ENCODE measurements at regions not wholly inside any gene's neighbourhood (a gene's known extent, or its start where the extent isn't known, plus 50 kb on each side); places are given as distances from the start of the nearest gene placed in this dataset.

- no peak overlapping the region for H3K27ac Mint-ChIP-seq (ENCODE audit: unreplicated experiment)
- TF ChIP-seq CTCF (IDR thresholded peaks at IDR 0.05), result no peak
- H3K36me3 Mint-ChIP-seq (ENCODE audit: unreplicated experiment), result no peaks in the 10 kb centered on the region
- H3K4me1 Mint-ChIP-seq (ENCODE audit: unreplicated experiment), result no peaks in the 10 kb centered on the region
- DNase-seq (ENCODE audit: extremely low spot score, unreplicated experiment), result no peak
- H3K9me3 Mint-ChIP-seq (ENCODE audit: unreplicated experiment), result no peaks in the 10 kb centered on the region
- H3K27me3 Mint-ChIP-seq (ENCODE audit: unreplicated experiment), result peaks cover 21% of the 10 kb centered on the region
- no peak overlapping the region for H3K4me3 Mint-ChIP-seq (ENCODE audit: unreplicated experiment)
These were observed 322.2 kb upstream of the GRIA1 start for GRCh38 chr5:153168241-153168640.

DNA sequence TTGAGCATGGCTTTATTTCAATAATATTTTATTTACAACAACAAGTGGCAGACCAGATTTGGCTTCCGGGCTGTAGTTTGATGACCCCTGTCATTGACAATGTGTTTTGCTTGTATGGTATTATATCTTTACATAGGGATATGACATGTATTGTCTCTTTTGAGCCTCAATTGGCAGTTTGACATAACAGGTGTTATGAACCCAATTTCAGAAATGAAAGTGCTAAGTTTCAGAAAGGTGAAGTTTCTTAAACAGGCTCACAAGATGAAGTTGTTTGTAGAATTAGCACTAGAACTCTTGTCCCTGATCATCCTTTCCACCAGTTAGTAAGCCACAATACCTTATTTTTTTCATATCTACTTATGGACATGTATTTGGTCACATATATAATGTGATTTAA is 303.0 kb upstream of the GRIA1 start:
- peaks cover 30% of the 10 kb centered on the region for H3K27me3 Mint-ChIP-seq (ENCODE audit: unreplicated experiment)
- DNase-seq (ENCODE audit: extremely low spot score, unreplicated experiment), result no peak
- H3K4me1 Mint-ChIP-seq (ENCODE audit: unreplicated experiment), result no peaks in the 10 kb centered on the region
- no peak for TF ChIP-seq CTCF (IDR thresholded peaks at IDR 0.05)
- no peaks in the 10 kb centered on the region for H3K36me3 Mint-ChIP-seq (ENCODE audit: unreplicated experiment)
- H3K4me3 Mint-ChIP-seq (ENCODE audit: unreplicated experiment), result no peak overlapping the region
- H3K27ac Mint-ChIP-seq (ENCODE audit: unreplicated experiment), result no peak overlapping the region
- H3K9me3 Mint-ChIP-seq (ENCODE audit: unreplicated experiment), result no peaks in the 10 kb centered on the region

DNA sequence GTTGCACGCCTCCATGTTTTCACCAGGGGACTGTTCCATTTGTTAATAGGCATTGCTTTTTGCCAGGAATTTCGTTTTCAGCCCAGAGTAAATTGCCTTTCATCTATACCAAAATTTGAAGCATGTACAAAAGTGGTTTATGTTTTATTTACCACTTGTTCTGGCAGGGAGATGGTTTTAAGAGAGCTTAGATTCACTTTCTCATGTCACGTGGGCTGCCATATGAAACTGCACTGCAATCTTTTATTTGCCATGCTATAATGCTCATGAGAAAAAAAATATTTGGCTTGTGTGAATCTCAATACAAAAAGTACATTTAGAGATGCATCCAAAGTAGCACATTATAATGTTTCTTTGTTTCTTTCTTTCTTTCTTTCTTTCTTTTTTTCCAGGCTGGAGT is 284.1 kb upstream of the GRIA1 start:
- H3K36me3 Mint-ChIP-seq (ENCODE audit: unreplicated experiment), result no peaks in the 10 kb centered on the region
- no peaks in the 10 kb centered on the region for H3K9me3 Mint-ChIP-seq (ENCODE audit: unreplicated experiment)
- TF ChIP-seq CTCF (IDR thresholded peaks at IDR 0.05), result no peak
- H3K27ac Mint-ChIP-seq (ENCODE audit: unreplicated experiment), result no peak overlapping the region
- no peak for DNase-seq (ENCODE audit: extremely low spot score, unreplicated experiment)
- no peak overlapping the region for H3K4me3 Mint-ChIP-seq (ENCODE audit: unreplicated experiment)
- H3K4me1 Mint-ChIP-seq (ENCODE audit: unreplicated experiment), result no peaks in the 10 kb centered on the region
- H3K27me3 Mint-ChIP-seq (ENCODE audit: unreplicated experiment), result peaks cover 21% of the 10 kb centered on the region

DNA sequence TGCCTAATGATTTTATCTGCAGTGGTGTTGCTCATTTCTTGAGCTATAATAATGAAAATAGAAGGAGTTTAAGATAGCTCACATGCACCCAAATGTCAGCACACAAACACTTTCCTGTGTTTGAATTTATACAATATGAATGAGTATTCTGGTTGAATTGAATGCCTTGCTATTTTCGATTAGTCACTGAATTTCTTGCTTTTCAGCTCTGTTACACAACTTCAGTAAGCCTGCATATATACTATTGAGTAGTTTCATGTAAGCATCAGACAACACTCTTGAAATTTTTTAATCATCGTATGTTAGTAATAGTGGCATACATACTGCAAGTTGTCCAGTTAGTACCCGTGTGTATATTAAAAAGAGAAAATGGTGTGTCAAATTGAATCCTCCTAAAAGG is 281.5 kb upstream of the GRIA1 start:
- Mint-ChIP-seq H3K9me3 (ENCODE audit: unreplicated experiment) (no peaks in the 10 kb centered on the region), H3K4me1 (ENCODE audit: unreplicated experiment) (no peaks in the 10 kb centered on the region), H3K4me3 (ENCODE audit: unreplicated experiment) (no peak overlapping the region), H3K27ac (ENCODE audit: unreplicated experiment) (no peak overlapping the region), H3K36me3 (ENCODE audit: unreplicated experiment) (no peaks in the 10 kb centered on the region), H3K27me3 (ENCODE audit: unreplicated experiment) (peaks cover 30% of the 10 kb centered on the region)
- TF ChIP-seq CTCF (IDR thresholded peaks at IDR 0.05), result no peak
- no peak for DNase-seq (ENCODE audit: extremely low spot score, unreplicated experiment)

DNA sequence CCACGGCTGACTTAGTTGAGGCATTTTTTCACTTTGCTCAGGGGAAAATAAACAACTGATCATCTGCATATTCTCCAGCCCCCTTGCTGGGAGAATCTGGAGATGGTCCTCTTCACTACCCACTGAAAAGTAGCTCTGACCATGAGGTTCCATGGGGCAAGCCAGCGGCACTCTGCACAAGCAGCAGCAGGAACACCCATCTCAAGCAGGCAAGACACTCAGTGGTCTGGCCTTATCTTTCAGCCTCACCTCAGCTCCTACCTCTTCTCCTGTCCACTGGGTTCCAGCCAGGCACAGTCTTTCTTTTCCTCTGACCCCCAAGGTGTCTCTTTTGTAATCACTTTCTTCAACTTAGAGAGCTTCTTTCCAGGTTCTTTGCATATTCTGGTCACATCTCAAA is 280.8 kb upstream of the GRIA1 start:
- H3K4me1 Mint-ChIP-seq (ENCODE audit: unreplicated experiment), result no peaks in the 10 kb centered on the region
- no peak for TF ChIP-seq CTCF (IDR thresholded peaks at IDR 0.05)
- H3K27ac Mint-ChIP-seq (ENCODE audit: unreplicated experiment), result no peak overlapping the region
- H3K27me3 Mint-ChIP-seq (ENCODE audit: unreplicated experiment), result peaks cover 30% of the 10 kb centered on the region
- no peak overlapping the region for H3K4me3 Mint-ChIP-seq (ENCODE audit: unreplicated experiment)
- no peaks in the 10 kb centered on the region for H3K36me3 Mint-ChIP-seq (ENCODE audit: unreplicated experiment)
- no peak for DNase-seq (ENCODE audit: extremely low spot score, unreplicated experiment)
- no peaks in the 10 kb centered on the region for H3K9me3 Mint-ChIP-seq (ENCODE audit: unreplicated experiment)

Data from osteocyte (in vitro differentiated cells).